Activated T-helper 2 cell treated with anti-CD3 and anti-CD28 coated beads, Interferon-gamma antibody, Interleukin-2, Interleukin-4, amounts not matched to agents 10 μg/mL and 5 μg/mL and 100 μg/mL, durations not matched to agents 14 hours and 24 hours and 36 hours (primary cell): ENCODE measurements at regions not wholly inside any gene's neighbourhood (a gene's known extent, or its start where the extent isn't known, plus 50 kb on each side); places are given as distances from the start of the nearest gene placed in this dataset.

Experiments used
- DNase-seq: peaks from one replicate; pipeline ENCODE4 v3.0.0; 2021; ENCODE audit warnings: low spot score
- H3K27ac Mint-ChIP-seq: one replicate; pipeline ENCODE4 v1.8.0; 2021; ENCODE audit warnings: mixed read lengths
- H3K27me3 Mint-ChIP-seq: one replicate; pipeline ENCODE4 v1.8.0; 2021; ENCODE audit warnings: low read depth, mixed read lengths
- H3K36me3 Mint-ChIP-seq: one replicate; pipeline ENCODE4 v1.8.0; 2021; ENCODE audit warnings: low read depth, mixed read lengths
- H3K4me1 Mint-ChIP-seq: one replicate; pipeline ENCODE4 v1.8.0; 2021; ENCODE audit warnings: low read depth, mixed read lengths
- H3K4me3 Mint-ChIP-seq: one replicate; pipeline ENCODE4 v1.8.0; 2021; ENCODE audit warnings: low read depth, mild to moderate bottlenecking, moderate library complexity, mixed read lengths
- H3K9me3 Mint-ChIP-seq: one replicate; pipeline ENCODE4 v1.8.0; 2021; ENCODE audit warnings: mixed read lengths
- intact Hi-C: fragments of 100-400 bp; cut with micrococcal nuclease; formaldehyde crosslinking; loops from one replicate; pipeline ENCODE4 v1.15.1; 2023

- Mint-ChIP-seq H3K4me1 (no peaks in the 10 kb centered on the region), H3K27ac (no peak overlapping the region), H3K27me3 (no peaks in the 10 kb centered on the region), H3K9me3 (no peaks in the 10 kb centered on the region), H3K36me3 (no peaks in the 10 kb centered on the region), H3K4me3 (no peak overlapping the region)
- DNase-seq: no peak
- intact Hi-C loops: no loop called here
Observed at GRCh38 chr12:126601184-126602170, 1536.2 kb downstream of the AACS start.

GRCh38 chr12:126602612-126603011, 1537.4 kb downstream of the AACS start:
- no peak overlapping the region for H3K4me3 Mint-ChIP-seq
- H3K27me3 Mint-ChIP-seq: no peaks in the 10 kb centered on the region
- H3K36me3 Mint-ChIP-seq: no peaks in the 10 kb centered on the region
- intact Hi-C loops: no loop called here
- no peak for DNase-seq
- no peak overlapping the region for H3K27ac Mint-ChIP-seq
- H3K9me3 Mint-ChIP-seq: no peaks in the 10 kb centered on the region
- no peaks in the 10 kb centered on the region for H3K4me1 Mint-ChIP-seq

GRCh38 chr12:126607157-126607556, 1541.9 kb downstream of the AACS start:
- Mint-ChIP-seq H3K4me1 (no peaks in the 10 kb centered on the region), H3K27me3 (no peaks in the 10 kb centered on the region), H3K36me3 (no peaks in the 10 kb centered on the region), H3K9me3 (peaks cover 6% of the 10 kb centered on the region), H3K4me3 (no peak overlapping the region), H3K27ac (no peak overlapping the region)
- DNase-seq: no peak
- intact Hi-C loops: no loop called here

- Mint-ChIP-seq H3K4me3 (no peak overlapping the region), H3K27ac (no peak overlapping the region), H3K36me3 (no peaks in the 10 kb centered on the region), H3K9me3 (peaks cover 13% of the 10 kb centered on the region), H3K4me1 (no peaks in the 10 kb centered on the region), H3K27me3 (no peaks in the 10 kb centered on the region)
- no peak for DNase-seq
- intact Hi-C loops: no loop called here
Observed at GRCh38 chr12:126607867-126608266, 1542.6 kb downstream of the AACS start.

- H3K9me3 Mint-ChIP-seq: peaks cover 18% of the 10 kb centered on the region
- no peaks in the 10 kb centered on the region for H3K36me3 Mint-ChIP-seq
- no peak for DNase-seq
- H3K27ac Mint-ChIP-seq: no peak overlapping the region
- H3K27me3 Mint-ChIP-seq: no peaks in the 10 kb centered on the region
- H3K4me1 Mint-ChIP-seq: no peaks in the 10 kb centered on the region
- H3K4me3 Mint-ChIP-seq: no peak overlapping the region
- intact Hi-C loops: no loop called here
Observed at GRCh38 chr12:126608607-126609175, 1543.5 kb downstream of the AACS start.

GRCh38 chr12:126616441-126616840, 1551.2 kb downstream of the AACS start:
- no peak for DNase-seq
- Mint-ChIP-seq H3K9me3 (peaks cover 29% of the 10 kb centered on the region), H3K27me3 (no peaks in the 10 kb centered on the region), H3K27ac (no peak overlapping the region), H3K36me3 (no peaks in the 10 kb centered on the region), H3K4me1 (no peaks in the 10 kb centered on the region), H3K4me3 (no peak overlapping the region)
- intact Hi-C loops: loop anchor here (5.0 kb wide), 1 partner anchor 549 kb away; no protein-coding TSS in a partner anchor

GRCh38 chr12:126617312-126617711, 1552.1 kb downstream of the AACS start:
- Mint-ChIP-seq H3K4me3 (no peak overlapping the region), H3K36me3 (no peaks in the 10 kb centered on the region), H3K9me3 (peaks cover 22% of the 10 kb centered on the region), H3K27me3 (no peaks in the 10 kb centered on the region), H3K27ac (no peak overlapping the region), H3K4me1 (no peaks in the 10 kb centered on the region)
- no peak for DNase-seq
- intact Hi-C loops: loop anchor here (5.0 kb wide), 1 partner anchor 550 kb away; no protein-coding TSS in a partner anchor

- Mint-ChIP-seq H3K9me3 (peaks cover 11% of the 10 kb centered on the region), H3K27ac (no peak overlapping the region), H3K27me3 (no peaks in the 10 kb centered on the region), H3K4me3 (no peak overlapping the region), H3K36me3 (no peaks in the 10 kb centered on the region), H3K4me1 (no peaks in the 10 kb centered on the region)
- DNase-seq: no peak
- intact Hi-C loops: no loop called here
Observed at GRCh38 chr12:126627596-126627995, 1562.4 kb downstream of the AACS start.

GRCh38 chr12:126636821-126637220, 1571.6 kb downstream of the AACS start:
- no peak for DNase-seq
- no peak overlapping the region for H3K27ac Mint-ChIP-seq

GRCh38 chr12:126644236-126645020, 1579.2 kb downstream of the AACS start:
- Mint-ChIP-seq H3K36me3 (no peaks in the 10 kb centered on the region), H3K4me1 (no peaks in the 10 kb centered on the region)
- intact Hi-C loops: no loop called here

More at GRCh38 chr12:126636821-126637220, 1571.6 kb downstream of the AACS start:
- Mint-ChIP-seq H3K4me1 (no peaks in the 10 kb centered on the region), H3K9me3 (peaks cover 25% of the 10 kb centered on the region), H3K36me3 (no peaks in the 10 kb centered on the region), H3K27me3 (no peaks in the 10 kb centered on the region), H3K4me3 (no peak overlapping the region)
- intact Hi-C loops: no loop called here

GRCh38 chr12:126648074-126648473, 1582.8 kb downstream of the AACS start:
- intact Hi-C loops: no loop called here
- Mint-ChIP-seq H3K36me3 (no peaks in the 10 kb centered on the region), H3K9me3 (peaks cover 9% of the 10 kb centered on the region), H3K27me3 (no peaks in the 10 kb centered on the region), H3K27ac (no peak overlapping the region), H3K4me1 (no peaks in the 10 kb centered on the region), H3K4me3 (no peak overlapping the region)
- DNase-seq: no peak

More at GRCh38 chr12:126644236-126645020, 1579.2 kb downstream of the AACS start:
- no peak overlapping the region for H3K27ac Mint-ChIP-seq
- H3K9me3 Mint-ChIP-seq: peaks cover 18% of the 10 kb centered on the region
- no peak for DNase-seq
- no peak overlapping the region for H3K4me3 Mint-ChIP-seq
- no peaks in the 10 kb centered on the region for H3K27me3 Mint-ChIP-seq

- Mint-ChIP-seq H3K36me3 (no peaks in the 10 kb centered on the region), H3K4me3 (no peak overlapping the region), H3K27ac (no peak overlapping the region), H3K27me3 (no peaks in the 10 kb centered on the region), H3K9me3 (no peaks in the 10 kb centered on the region), H3K4me1 (no peaks in the 10 kb centered on the region)
- intact Hi-C loops: no loop called here
- DNase-seq: no peak
Observed at GRCh38 chr12:126651133-126651532, 1585.9 kb downstream of the AACS start.
